OCI-LY1 (cell line): ENCODE measurements at regions not wholly inside any gene's neighbourhood (a gene's known extent, or its start where the extent isn't known, plus 50 kb on each side); places are given as distances from the start of the nearest gene placed in this dataset.

Experiments used
- CTCF ChIP-seq: fragments of 200-600 bp; sonication (generic), shearing (Covaris generic); IDR thresholded peaks from 2 replicates; pipeline ENCODE4 v1.5.1; 2017; ENCODE audit warnings: mild to moderate bottlenecking, antibody characterized with exemption, low read length, moderate library complexity, mixed read lengths
- EZH2 ChIP-seq: fragments of 200-600 bp; sonication (generic), shearing (Covaris generic); IDR thresholded peaks from 2 replicates; pipeline ENCODE4 v1.8.0; 2017; ENCODE audit warnings: borderline replicate concordance, mixed run types, mild to moderate bottlenecking, antibody characterized with exemption, low read length, moderate library complexity, mixed read lengths

- TF ChIP-seq CTCF (no peak), EZH2 (no peak)
These were observed 93.8 kb upstream of the IL12B start for GRCh38 chr5:159424123-159424522.
